ENCODE measurements at regions not wholly inside any gene's neighbourhood (a gene's known extent, or its start where the extent isn't known, plus 50 kb on each side); places are given as distances from the start of the nearest gene placed in this dataset.
"Not testable (repeated sequence)": the region's sequence is repeated elsewhere in the genome, so short reads cannot be mapped to it uniquely, and the experiment has no call there.

DNA sequence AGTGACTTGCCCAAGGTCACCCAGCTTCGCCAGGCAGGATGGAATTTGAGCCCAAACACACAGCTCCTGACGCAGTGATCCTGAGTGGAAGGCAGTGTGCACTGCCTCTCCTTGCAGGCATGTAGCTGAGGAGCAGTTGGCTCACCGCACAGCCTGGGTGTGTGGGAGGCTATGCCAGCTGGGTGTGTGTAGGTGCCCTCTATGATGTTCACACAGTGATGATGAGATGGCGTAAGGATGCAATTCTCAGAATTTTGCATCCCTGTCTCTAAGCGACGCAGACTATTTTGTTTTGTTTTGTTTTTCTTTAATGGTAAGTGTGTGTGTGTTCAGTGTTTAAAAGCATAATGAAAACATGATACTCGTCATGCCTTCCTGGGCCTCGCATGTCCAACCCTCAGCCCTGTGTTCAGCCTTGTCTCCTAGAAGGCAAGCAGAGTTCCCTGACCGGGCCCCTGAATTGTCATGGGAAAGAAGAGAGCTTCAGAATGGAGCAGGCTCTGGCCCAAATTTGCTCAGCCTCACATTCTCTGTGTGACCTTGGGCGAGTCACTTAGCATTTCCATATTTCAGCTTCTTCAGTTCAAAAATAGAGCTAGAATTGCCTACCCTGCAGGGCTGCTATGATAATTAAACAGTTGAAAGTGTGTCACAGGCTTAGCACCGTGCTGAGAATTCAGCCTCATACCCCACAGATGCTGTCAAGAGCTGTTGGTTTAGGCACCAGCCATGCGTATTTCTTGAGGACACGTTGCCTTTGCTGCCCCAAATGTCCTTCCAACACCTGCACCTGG lies 603.6 kb upstream of the RAB6C start:
- no peak for DNase-seq (ENCODE audit: low read depth)

DNA sequence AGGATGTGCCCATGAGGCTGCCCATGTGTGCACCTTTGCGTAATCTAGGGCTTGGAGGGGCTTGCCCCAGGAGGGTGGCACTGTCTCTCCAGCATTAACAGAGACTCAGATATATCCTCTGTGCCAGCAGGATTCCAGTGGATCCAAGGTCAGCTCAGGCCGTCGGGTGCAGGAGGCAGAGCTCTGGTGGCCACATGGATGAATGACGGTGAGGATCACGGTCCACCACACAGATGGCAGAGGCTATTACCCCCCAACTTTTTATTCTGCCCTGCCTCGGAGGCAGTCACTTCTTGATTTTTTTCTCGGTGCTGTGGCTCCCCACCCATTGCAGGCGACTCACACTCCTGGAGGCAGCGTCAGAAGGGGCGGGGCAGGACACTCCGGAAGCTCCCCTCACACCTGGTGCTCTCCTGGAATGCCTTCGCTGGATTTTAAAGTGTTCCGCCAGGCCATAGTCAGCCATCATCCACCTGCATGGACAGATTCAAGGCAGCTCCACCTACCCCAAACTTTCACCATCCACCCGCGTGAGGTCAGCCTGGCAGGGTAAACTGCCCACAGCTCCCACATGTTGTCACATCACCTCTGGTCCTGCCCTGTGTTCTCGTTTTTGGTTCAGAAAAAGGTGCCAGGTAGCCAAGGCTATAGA lies 602.9 kb upstream of the RAB6C start:
- no peak for DNase-seq (ENCODE audit: low read depth)

DNA sequence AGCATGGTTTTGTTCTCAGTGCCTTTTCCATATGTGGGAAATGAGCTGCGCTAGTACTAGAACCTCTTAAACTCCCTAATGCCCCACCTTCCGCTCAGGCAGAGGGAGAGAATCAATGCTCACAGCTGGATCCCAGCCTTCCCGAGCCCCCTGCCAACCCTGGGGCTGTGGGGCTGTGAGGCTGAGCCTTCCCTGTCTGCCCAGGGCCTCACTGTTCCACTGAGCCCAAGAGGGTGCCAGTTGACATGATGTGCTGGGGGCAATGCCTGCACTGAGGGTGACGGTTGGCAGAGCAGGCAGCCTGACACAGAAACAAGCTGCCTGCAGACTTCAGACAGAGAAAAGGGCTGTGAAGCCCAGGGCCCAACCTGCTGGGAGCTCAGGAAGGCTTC lies 602.4 kb upstream of the RAB6C start:
- DNase-seq (ENCODE audit: low read depth): no peak

DNA sequence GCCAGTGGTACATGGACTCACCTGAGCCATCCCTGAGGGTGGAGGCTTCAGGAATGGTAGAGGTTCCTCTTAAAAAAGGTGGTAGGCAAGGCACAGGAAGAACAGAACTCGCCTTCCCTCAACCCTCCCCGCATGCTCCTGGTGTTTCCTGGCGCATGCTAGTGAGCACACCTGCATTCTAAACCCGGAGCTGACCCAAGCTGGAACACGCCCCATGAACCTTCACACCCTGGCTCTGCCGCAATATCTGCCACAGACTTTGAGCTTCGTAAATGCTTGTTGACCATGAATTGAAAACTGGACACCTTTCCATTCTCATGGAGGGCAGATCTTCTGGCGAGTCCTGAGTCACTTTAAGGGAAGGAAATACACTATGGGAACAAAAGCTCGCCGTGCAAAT lies 601.3 kb upstream of the RAB6C start:
- no peak for DNase-seq (ENCODE audit: low read depth)

DNA sequence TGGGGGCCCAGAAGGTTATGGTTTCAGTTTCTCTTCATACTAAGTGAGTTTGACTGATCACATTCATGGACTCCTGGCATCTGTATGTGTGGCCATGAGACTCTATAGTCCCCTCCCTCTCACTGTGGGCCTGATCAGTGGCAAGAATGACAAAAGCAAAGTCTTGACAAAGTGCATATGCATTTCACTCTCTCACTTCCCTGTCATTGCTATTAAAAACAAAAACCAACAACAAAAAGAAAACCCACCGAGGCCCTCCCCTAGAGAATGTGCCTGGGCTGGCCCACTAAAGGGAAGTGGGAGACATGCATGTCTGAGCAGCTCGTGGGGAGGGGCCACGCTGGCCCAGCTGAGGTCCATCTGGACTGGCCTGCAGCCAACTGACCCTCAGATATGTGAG lies 600.1 kb upstream of the RAB6C start:
- no peak for DNase-seq (ENCODE audit: low read depth)

DNA sequence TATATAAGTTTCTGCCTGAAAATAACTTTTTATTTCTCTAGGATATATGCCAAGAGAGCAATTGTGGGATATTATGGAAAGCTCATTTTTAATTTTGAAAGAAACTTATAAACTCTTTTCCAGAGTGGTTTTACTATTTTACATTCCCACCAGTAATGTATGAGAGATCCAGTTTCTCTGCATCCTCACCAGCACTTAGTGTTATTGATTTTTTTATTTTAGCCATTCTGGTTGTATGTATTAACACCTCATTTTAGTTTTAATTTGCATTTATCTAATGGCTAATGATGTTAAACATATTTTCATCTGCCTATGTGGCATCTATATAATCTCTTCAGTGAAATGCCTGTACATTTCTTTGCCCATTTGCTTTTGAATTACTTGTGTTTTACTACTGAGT lies 597.7 kb upstream of the RAB6C start:
- DNase-seq (ENCODE audit: low read depth): no peak

DNA sequence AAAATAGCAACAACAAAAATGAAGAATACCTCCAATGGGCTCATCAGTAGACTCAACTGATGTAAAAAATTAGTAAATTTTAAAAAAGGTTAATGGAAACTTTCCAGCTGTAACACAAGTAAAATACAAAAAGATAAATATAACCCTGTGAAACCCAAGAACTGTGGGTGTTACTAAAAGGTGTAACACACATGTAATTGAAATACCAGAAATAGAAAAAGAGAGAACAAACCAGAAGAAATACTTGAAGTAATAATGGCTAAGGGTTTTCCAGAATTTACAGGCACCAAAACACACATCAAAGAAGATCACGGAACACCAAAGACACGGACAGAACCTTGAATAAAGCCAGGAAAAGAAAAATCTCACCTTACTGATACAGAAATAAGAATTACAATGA lies 590.6 kb upstream of the RAB6C start:
- no peak for DNase-seq (ENCODE audit: low read depth)

DNA sequence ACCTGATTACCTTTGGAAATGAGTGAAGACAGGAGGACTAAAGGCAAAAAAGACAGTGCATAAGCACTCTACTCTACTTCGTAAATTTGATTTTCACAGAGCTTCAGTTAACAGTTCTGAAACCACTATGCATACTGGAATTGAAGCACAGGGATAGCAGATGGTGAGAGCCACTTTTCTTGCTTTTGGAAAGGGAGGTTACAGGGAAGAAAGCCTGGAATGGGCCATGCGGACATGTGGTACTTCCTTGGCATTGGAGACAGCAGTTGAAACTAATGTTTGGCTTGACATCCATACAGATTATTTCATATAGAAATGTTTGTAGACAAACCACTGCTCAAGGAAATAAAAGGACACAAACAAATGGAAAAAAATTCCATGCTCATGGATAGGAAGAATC lies 585.6 kb upstream of the RAB6C start:
- no peak for DNase-seq (ENCODE audit: low read depth)

DNA sequence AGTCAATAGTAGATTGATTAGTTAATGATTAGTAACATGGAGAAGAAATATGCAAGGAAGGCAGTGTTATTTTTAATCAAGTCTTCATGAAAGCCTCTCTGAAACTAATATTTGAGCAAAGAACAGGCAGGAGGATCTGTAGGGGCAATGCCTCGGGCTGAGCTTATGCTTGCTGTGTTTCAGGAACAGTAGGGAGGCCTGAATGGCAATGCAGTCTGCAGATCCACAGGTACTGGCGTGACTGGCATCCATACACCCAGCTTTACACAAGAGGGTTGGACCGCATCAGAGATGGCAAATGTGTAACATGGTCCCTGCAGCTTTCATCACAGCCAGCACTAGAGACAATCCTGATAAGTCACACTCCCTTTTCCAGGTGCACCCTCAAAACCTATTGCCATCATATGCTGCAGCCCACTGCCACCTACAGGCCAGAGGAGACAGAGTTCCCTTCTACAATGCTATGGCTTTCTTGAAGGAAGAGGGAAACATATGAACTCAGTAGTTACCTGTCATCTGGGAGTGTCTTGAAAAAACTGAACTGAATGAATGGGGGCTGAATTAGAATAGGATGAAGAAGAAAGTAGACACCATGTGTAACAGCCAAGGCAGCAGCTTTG lies 582.4 kb upstream of the RAB6C start:
- no peak for DNase-seq (ENCODE audit: low read depth)

DNA sequence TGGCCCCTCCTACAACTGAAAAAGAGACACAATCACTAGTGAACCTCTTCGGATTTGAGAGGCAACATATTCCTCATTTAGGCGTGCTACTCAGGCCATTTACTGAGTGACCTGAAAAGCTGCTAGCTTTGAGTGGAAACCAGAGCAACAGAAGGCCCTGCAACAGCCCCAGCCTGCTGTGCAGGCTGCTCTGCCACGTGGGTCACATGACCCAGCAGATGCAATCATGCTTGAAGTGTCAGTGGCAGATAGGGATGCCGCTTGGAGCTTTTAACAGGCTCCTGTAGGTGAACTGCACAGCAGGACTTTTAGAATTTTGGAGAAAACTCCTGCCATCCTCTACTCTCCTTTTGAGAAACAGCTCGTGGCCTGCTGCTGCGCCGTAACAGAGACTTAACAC lies 578.6 kb upstream of the RAB6C start:
- DNase-seq (ENCODE audit: low read depth): no peak

DNA sequence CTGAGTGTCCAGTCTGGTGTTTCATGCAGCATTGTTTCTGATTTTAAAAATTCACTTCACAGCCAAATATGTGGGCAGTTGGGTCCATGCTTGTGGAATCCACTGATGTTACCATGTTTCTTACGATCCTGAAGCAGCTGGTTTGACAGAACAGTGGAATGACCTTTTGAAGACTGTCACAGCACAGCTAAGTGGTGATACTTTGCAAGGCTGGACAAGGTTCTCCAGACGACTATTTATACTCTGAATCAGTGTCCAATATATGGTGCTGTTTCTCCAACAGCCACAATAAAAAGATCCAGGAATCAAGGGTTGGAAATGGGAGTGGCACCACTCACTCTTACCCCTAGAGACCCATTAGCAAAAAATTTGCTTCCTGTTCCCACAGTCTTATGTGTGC lies 577.4 kb upstream of the RAB6C start:
- no peak for DNase-seq (ENCODE audit: low read depth)

DNA sequence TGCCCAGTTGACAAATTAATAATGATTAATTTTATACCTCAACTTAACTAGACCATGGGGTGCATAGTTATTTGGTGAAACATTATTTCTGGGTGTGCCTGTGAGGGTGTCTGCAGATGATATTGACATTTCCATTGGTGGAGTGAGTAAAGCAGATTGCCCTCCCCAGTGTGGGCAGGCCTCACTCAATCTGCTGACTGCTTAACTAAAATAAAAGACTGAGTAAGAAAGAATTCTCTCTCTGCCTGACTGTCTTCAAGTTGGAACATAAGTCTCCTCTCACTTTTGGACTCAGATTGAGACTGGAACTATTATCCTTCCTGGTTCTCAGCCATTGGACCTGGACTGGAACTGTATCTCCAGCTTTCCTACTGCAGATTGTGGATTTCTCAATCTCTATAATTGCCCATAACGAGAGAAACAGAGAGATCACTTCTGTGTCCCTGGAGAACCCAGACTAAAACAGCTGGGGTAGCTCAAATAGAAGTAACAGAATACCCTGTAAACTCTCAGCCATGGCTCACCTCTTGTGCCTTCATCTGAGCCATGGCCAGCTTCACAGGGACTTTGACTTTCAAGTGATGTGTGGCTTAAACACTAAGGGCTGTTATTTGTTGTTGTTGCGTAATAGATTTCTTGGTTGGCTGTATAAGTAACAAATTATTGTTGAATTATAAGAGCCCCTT lies 575.3 kb upstream of the RAB6C start:
- no peak for DNase-seq (ENCODE audit: low read depth)

DNA sequence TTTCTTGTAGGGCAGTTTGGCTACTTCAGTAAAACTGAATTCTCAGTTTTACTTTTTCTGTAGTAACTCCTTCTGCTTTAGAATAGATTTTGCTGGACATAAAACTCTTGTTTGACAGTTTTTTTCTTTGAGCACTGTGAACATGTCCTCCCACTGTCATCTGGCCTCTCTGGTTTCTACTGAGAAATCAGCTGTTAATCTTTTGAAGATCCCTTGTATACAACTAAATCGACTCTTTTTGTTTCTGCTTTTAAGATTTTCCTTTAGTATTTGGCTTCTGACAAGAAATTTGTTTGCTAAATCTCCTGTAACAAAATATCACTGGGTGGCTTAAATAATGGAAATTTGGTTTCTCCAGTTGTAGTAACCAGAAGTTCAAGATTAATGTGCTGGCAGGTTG lies 570.9 kb upstream of the RAB6C start:
- no peak for DNase-seq (ENCODE audit: low read depth)

DNA sequence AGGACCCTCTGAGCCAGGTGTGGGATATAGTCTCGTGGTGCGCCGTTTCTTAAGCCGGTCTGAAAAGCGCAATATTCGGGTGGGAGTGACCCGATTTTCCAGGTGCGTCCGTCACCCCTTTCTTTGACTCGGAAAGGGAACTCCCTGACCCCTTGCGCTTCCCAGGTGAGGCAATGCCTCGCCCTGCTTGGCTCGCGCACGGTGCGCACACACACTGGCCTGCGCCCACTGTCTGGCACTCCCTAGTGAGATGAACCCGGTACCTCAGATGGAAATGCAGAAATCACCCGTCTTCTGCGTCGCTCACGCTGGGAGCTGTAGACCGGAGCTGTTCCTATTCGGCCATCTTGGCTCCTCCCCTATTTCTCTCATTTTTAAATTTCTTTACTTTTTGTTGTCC lies 562.4 kb upstream of the RAB6C start:
- DNase-seq (ENCODE audit: low read depth): not testable (repeated sequence)

DNA sequence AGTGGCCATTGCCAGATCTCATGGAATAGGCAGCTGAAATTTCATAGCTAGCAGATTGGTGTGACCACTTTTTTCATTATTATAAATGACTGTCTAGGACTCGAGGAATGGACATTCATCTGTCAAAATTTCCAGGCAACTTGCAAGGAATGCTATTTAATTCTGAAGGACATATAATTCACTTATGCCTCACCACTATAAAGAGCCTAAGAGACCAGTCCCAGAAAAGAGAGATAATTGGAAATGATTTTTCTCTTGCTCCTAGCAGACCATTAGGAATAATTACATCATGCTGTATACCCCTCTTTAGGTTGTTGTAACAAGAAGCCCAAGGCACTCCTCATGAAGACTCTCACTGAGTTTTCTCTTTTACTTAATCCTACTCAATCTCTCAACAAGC lies 557.4 kb upstream of the RAB6C start:
- no peak for DNase-seq (ENCODE audit: low read depth)

DNA sequence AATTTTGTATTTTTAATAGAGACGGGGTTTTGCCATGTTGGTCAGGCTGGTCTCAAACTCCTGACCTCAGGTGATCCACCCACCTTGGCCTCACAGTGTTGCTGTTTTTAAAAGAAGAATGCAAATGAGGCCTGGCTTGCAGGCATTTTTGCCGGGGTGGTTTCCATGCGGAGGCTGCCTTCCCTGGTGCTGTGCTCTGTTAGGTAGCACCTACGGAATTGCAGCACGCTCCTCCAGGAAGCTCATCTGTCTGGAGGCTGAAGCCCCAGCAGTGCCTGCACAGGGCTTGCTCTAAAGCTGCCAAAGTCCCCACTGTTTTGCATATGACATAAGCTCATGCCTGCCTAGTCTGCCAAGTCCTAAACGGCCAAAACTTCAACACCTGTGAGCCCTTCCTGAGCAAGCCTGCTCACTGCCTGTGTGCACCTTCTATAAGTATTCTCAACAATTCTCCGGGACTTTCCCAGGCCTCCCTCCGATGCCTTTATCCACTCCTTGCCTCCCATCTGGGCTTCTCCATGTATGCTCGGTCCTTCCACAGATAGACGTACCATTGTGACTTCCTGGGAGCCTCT lies 551.3 kb upstream of the RAB6C start:
- no peak for DNase-seq (ENCODE audit: low read depth)

DNA sequence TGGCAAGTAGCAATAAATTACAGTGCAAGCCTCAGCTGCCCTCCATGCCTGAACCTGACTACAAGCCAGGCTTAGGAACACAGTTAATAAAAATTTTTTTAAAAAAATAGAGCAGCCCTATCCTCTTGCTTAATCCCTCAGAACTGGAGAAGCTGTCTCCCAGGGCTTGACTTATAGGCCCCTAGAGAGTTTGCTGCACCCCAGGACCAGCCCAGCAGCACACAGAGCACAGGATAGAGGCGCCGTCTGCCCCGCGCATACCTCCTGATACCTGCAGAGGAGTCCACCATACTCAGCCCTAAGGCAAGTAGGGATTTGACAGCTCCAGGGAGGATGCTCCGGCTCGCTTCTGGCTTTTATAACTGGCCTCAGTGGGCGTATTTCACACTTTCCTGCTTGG lies 548.6 kb upstream of the RAB6C start:
- DNase-seq (ENCODE audit: low read depth): no peak

DNA sequence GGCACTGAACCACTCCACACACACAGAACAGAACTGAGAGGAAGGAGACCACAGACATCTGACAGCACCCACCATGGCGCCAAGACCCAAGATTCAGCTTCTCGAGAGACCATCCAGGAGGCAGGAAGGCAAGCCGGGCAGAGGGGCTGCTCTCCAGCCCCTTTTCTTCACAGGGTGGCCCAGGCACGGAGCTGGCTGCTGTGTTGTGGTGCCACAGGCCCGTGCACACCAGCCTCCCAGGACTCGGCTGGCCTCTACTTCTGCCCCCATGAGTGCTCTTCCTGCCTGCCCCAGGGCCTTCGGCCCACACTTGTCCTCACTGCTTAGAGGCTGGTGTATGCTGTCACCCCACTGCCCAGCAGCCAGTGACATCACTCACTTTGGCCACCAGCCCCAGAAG lies 547.6 kb upstream of the RAB6C start:
- no peak for DNase-seq (ENCODE audit: low read depth)

DNA sequence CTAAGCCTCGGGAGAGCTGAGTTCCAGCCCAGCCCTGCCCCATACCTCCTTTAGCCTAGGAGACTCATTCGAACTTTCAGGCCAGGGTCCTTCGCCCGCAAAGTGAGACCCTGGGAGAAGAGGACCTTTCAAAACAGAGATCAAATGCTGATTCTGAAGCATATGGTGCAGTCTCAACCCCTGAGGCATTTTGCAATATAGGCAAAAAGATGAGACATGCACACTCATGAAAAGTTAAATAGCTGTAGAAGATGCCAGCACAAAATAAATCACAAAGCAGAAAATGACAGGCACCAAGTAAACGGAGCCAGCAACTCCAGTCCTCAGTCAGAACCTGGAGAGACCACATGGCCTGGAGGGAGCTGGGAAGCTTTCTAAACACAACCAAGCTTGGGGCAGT lies 542.7 kb upstream of the RAB6C start:
- no peak for DNase-seq (ENCODE audit: low read depth)

DNA sequence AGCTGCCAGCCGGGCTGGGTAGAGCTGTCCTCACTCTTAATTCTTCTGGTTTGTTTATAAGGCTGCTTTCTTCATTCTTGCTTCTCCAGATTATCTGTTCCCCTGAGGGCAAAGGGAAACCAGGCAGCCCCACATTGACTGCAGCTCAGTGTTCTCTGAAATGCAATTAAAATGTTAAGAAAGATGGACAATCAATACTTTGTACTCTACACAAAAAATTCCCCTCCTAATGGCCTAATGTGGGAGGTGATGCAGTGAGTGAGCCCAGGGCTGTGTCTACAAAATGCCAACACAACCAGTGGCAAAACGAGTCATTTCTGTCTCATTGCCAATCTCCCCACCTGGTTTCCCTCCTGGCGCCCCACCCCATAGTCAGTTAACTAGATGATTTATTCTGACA lies 541.7 kb upstream of the RAB6C start:
- DNase-seq (ENCODE audit: low read depth): no peak

DNA sequence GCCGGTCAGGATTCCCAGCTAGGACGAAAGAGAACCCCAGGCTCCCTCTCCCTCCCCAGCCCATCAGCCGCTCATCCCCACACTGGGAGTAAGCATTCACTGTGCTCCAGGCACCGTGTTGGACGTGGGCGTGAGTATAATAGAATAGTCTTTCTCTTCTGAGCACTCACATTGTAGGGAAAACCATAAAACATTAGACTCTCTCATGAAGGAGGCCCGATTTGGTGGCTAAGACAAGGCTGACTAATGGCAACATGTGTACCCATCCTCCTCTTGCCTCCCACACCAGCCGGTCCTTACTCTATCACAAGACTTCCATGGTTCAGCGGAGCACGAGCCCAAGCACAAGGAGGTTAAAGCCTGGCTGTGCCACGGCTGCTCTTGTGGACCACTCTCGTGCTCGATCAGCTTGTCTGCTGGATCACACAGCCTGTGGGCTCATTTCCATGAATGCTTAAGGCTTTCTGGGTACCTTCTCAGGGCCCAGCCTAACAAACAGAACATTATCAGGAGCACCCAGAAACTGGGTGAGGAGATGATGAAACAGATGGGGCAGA lies 540.9 kb upstream of the RAB6C start:
- no peak for DNase-seq (ENCODE audit: low read depth)
